IMR-90 (cell line): ENCODE measurements at regions not wholly inside any gene's neighbourhood (a gene's known extent, or its start where the extent isn't known, plus 50 kb on each side); places are given as distances from the start of the nearest gene placed in this dataset.

ENCODE experiments used
- BHLHE40 ChIP-seq: fragments of 150-350 bp; IDR thresholded peaks from 2 replicates; pipeline ENCODE4 v1.6.1; 2016; ENCODE audit warnings: mild to moderate bottlenecking, low read depth, low read length
- CEBPB ChIP-seq: IDR thresholded peaks from 2 replicates; pipeline ENCODE4 v1.6.1; 2012; ENCODE audit warnings: low read depth, low read length, improper control_type of control experiment
- CHD1 ChIP-seq: IDR thresholded peaks from 2 replicates; pipeline ENCODE4 v1.6.1; 2012; ENCODE audit warnings: low read depth, low read length, improper control_type of control experiment
- FOS ChIP-seq: fragments of 150-350 bp; IDR thresholded peaks from 2 replicates; pipeline ENCODE4 v1.6.1; 2016; ENCODE audit warnings: low read depth, low read length
- MXI1 ChIP-seq: IDR thresholded peaks from 2 replicates; pipeline ENCODE4 v1.6.1; 2012; ENCODE audit warnings: low read depth, mild to moderate bottlenecking, low read length, moderate library complexity, borderline replicate concordance
- POLR2A ChIP-seq: IDR thresholded peaks from 2 replicates; pipeline ENCODE4 v1.6.1; 2012; ENCODE audit warnings: mild to moderate bottlenecking, low read depth, low read length
- RAD21 ChIP-seq: IDR thresholded peaks from 2 replicates; pipeline ENCODE4 v1.6.1; 2012; ENCODE audit warnings: low read length, improper control_type of control experiment
- RCOR1 ChIP-seq: IDR thresholded peaks from 2 replicates; pipeline ENCODE4 v1.6.1; 2012; ENCODE audit warnings: mild to moderate bottlenecking, low read length, improper control_type of control experiment; ENCODE audit not compliant: insufficient replicate concordance
- RFX5 ChIP-seq: IDR thresholded peaks from 2 replicates; pipeline ENCODE4 v1.8.0; 2012; ENCODE audit warnings: low read depth, mild to moderate bottlenecking, low read length, moderate library complexity
- SMC3 ChIP-seq: fragments of 150-350 bp; IDR thresholded peaks from 2 replicates; pipeline ENCODE4 v1.6.1; 2016; ENCODE audit warnings: low read depth, mild to moderate bottlenecking, antibody characterized with exemption, low read length, moderate library complexity
- TF ChIP-seq, protein P1 (sequence below): conservative IDR thresholded peaks from 2 replicates; pipeline ENCODE4 v1.5.1; 2012; ENCODE audit warnings: mild to moderate bottlenecking, low read depth, low read length, improper control_type of control experiment
- TF ChIP-seq, protein P2 (sequence below): fragments of 150-350 bp; IDR thresholded peaks from 2 replicates; pipeline ENCODE4 v1.6.1; 2016; ENCODE audit warnings: low read depth, mild to moderate bottlenecking, low read length, moderate library complexity, borderline replicate concordance
- TF ChIP-seq, protein P3 (sequence below): fragments of 150-350 bp; IDR thresholded peaks from 2 replicates; pipeline ENCODE4 v1.6.1; 2017; ENCODE audit warnings: mild to moderate bottlenecking, antibody characterized with exemption, low read length, low read depth

DNA sequence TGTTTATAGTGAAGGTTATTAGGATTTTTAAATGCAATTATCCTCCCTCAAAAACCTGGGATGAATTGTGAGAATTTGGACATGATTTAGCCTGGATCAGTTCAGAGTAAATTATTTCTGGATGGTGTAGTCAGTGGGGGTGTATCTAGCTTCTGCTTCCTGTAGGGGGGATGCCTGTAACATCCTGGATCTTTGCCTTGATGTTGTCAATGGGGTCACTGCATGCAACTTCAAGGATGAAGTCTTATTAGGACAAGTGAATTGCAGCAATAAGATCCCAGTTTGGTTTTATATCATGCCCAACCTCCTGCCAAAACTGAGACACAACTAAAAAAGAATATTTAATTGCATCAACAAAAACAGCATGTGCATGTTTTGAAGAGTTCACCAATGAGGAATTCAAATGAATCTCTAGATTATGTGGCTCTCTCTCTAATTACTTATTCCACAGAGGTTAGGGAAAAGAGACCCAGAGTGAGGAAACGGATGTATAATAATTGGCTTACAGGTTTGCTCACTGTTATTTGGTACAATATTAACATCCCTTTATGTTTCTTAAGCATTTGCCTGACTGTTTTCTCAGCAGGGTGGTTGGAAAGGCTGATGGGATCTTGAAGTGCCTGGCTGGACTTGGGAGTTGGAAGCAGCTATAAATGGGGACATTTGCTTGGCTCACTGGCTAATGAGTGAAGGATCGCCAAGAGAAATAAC is 159.8 kb downstream of the HS3ST3B1 start:
- TF ChIP-seq, protein P1, sequence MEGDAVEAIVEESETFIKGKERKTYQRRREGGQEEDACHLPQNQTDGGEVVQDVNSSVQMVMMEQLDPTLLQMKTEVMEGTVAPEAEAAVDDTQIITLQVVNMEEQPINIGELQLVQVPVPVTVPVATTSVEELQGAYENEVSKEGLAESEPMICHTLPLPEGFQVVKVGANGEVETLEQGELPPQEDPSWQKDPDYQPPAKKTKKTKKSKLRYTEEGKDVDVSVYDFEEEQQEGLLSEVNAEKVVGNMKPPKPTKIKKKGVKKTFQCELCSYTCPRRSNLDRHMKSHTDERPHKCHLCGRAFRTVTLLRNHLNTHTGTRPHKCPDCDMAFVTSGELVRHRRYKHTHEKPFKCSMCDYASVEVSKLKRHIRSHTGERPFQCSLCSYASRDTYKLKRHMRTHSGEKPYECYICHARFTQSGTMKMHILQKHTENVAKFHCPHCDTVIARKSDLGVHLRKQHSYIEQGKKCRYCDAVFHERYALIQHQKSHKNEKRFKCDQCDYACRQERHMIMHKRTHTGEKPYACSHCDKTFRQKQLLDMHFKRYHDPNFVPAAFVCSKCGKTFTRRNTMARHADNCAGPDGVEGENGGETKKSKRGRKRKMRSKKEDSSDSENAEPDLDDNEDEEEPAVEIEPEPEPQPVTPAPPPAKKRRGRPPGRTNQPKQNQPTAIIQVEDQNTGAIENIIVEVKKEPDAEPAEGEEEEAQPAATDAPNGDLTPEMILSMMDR = no peak
- no peak for TF ChIP-seq CEBPB
- TF ChIP-seq RCOR1 = no peak
- TF ChIP-seq, protein P2, sequence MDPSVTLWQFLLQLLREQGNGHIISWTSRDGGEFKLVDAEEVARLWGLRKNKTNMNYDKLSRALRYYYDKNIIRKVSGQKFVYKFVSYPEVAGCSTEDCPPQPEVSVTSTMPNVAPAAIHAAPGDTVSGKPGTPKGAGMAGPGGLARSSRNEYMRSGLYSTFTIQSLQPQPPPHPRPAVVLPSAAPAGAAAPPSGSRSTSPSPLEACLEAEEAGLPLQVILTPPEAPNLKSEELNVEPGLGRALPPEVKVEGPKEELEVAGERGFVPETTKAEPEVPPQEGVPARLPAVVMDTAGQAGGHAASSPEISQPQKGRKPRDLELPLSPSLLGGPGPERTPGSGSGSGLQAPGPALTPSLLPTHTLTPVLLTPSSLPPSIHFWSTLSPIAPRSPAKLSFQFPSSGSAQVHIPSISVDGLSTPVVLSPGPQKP = no peak
- TF ChIP-seq BHLHE40 = no peak
- no peak for TF ChIP-seq SMC3
- TF ChIP-seq POLR2A = no peak
- no peak for TF ChIP-seq MXI1
- no peak for TF ChIP-seq FOS
- no peak for TF ChIP-seq RFX5
- TF ChIP-seq CHD1 = no peak
- no peak for TF ChIP-seq RAD21
- TF ChIP-seq, protein P3, sequence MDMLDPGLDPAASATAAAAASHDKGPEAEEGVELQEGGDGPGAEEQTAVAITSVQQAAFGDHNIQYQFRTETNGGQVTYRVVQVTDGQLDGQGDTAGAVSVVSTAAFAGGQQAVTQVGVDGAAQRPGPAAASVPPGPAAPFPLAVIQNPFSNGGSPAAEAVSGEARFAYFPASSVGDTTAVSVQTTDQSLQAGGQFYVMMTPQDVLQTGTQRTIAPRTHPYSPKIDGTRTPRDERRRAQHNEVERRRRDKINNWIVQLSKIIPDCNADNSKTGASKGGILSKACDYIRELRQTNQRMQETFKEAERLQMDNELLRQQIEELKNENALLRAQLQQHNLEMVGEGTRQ = no peak
